Stimulated activated memory B cell treated with anti-CD40 and anti-IgM and Interleukin-4, amounts not matched to agents 10 μg/mL and 1 μg/mL and 100 μg/mL, for 72 hours (primary cell): ENCODE measurements at regions not wholly inside any gene's neighbourhood (a gene's known extent, or its start where the extent isn't known, plus 50 kb on each side); places are given as distances from the start of the nearest gene placed in this dataset.

ENCODE experiments used
- ATAC-seq: fragments of 150-1000 bp; cut with Tn5 transposase; 2 replicates; pipeline ENCODE4 v1.10.0; 2021
- H3K27ac Mint-ChIP-seq: one replicate; pipeline ENCODE4 v1.8.0; 2022; ENCODE audit warnings: mild to moderate bottlenecking, mixed read lengths
- H3K27me3 Mint-ChIP-seq: one replicate; pipeline ENCODE4 v1.8.0; 2022; ENCODE audit warnings: mixed read lengths
- H3K36me3 Mint-ChIP-seq: one replicate; pipeline ENCODE4 v1.8.0; 2022; ENCODE audit warnings: mixed read lengths
- H3K4me1 Mint-ChIP-seq: one replicate; pipeline ENCODE4 v1.8.0; 2022; ENCODE audit warnings: mixed read lengths
- H3K4me3 Mint-ChIP-seq: one replicate; pipeline ENCODE4 v1.8.0; 2022; ENCODE audit warnings: mild to moderate bottlenecking, moderate library complexity, mixed read lengths
- H3K9me3 Mint-ChIP-seq: one replicate; pipeline ENCODE4 v1.8.0; 2022; ENCODE audit warnings: mixed read lengths

DNA sequence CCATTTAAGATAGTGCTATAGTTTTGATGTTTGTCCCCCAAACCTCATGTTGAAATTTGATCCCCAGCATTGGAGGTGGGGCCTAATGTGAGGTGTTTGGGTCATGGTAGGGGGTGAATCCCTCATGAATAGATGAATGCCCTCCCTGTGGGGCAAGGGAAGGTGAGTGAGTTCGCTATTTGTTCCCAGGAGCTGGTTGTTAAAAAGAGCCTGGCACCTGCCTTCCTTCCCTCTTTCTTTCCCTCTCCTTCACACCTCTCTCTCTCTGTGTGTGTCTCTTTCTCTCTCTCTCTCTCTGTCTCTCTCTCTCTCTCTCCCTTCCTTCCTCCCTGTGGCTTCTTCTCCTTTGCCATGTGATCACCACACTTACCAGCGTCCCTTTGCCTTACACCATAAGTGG, 160.7 kb downstream of the AASDH start:
- Mint-ChIP-seq H3K4me1 (peaks cover 9% of the 10 kb centered on the region), H3K27me3 (no peaks in the 10 kb centered on the region), H3K36me3 (no peaks in the 10 kb centered on the region), H3K27ac (no peak overlapping the region), H3K4me3 (no peak overlapping the region), H3K9me3 (peaks cover 2% of the 10 kb centered on the region)
- no peak for ATAC-seq

DNA sequence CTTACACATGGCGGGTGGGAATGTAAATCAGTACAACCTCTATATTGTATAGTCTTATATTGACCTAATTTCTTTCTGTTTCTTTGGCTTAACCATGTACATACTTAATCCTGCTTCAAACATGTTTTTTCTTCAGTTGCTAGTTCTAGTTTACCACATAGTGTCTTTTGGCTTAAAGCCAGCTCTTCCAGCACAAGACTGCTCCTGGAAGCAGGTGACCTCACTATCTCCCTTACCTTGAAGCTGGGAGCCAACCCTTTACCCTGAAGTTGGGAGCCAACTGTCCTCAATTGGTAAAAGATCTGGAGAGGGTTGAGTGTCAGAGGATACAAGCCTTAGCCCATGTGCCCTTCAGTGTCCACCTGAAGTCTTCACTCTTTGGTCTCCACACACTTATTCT, 162.7 kb downstream of the AASDH start:
- peaks cover 7% of the 10 kb centered on the region for H3K27me3 Mint-ChIP-seq
- no peaks in the 10 kb centered on the region for H3K36me3 Mint-ChIP-seq
- H3K4me3 Mint-ChIP-seq, result no peak overlapping the region
- ATAC-seq, result no peak
- H3K27ac Mint-ChIP-seq, result no peak overlapping the region
- H3K9me3 Mint-ChIP-seq, result peaks cover 2% of the 10 kb centered on the region
- peaks cover 2% of the 10 kb centered on the region for H3K4me1 Mint-ChIP-seq

DNA sequence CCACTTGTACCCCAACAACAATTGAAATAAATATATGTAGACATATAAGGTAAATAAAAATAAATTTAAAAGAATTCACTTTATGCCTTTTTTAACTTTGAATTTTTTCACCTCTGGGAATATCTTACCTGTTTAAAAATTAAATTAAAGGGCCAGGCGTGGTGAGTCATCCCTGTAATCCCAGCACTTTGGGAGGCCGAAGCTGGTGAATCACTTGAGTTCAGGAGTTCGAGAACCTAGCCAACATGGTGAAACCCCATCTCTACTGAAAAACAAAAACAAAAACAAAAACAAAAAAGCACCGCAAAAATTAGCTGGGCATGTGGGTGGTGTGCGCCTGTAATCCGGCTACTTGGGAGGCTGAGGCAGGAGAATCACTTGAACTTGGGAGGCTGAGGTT, 164.8 kb downstream of the AASDH start:
- H3K4me1 Mint-ChIP-seq, result no peaks in the 10 kb centered on the region
- no peaks in the 10 kb centered on the region for H3K9me3 Mint-ChIP-seq
- H3K4me3 Mint-ChIP-seq, result no peak overlapping the region
- no peaks in the 10 kb centered on the region for H3K36me3 Mint-ChIP-seq
- ATAC-seq, result no peak
- H3K27ac Mint-ChIP-seq, result no peak overlapping the region
- H3K27me3 Mint-ChIP-seq, result peaks cover 7% of the 10 kb centered on the region

DNA sequence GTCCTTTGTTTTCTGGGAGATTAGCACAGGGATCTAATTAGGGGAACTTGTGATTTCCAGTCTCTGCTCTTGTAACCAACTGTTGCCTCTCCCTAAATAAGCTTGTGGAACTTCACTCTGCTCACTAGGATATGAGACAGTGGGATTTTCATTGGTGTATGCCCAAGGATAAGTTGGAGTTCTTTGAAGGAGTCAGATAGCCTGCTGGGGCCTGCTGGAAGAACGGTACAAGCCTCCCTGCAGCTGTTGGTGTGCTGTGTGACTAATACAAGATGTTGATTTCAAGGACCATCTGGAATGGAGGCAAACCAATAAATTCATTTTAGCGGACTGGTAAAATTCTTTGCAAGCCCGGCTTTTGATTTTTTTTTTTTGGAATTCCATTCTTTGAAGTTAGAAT, 167.0 kb downstream of the AASDH start:
- Mint-ChIP-seq H3K4me3 (no peak overlapping the region), H3K36me3 (no peaks in the 10 kb centered on the region), H3K4me1 (no peaks in the 10 kb centered on the region), H3K27me3 (peaks cover 7% of the 10 kb centered on the region), H3K27ac (no peak overlapping the region), H3K9me3 (no peaks in the 10 kb centered on the region)
- no peak for ATAC-seq

DNA sequence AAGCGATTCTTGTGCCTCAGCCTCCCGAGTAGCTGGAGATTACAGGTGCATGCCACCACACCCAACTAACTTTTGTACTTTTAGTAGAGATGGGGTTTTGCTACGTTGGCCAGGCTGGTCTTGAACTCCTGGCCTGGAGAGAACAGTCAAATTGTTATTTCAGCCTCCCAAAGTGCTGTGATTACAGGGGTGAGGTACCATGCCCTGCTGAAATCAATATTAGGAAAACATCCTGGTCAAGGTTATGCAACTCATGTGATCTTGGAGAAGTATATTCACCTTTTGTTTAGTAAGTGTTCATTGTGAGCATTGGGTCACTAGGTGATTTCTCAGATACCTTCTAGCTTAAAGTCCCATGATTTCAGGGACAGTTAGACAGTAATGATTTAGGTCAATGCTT, 167.8 kb downstream of the AASDH start:
- no peaks in the 10 kb centered on the region for H3K4me1 Mint-ChIP-seq
- peaks cover 7% of the 10 kb centered on the region for H3K27me3 Mint-ChIP-seq
- no peaks in the 10 kb centered on the region for H3K9me3 Mint-ChIP-seq
- no peak overlapping the region for H3K27ac Mint-ChIP-seq
- ATAC-seq, result no peak
- H3K4me3 Mint-ChIP-seq, result no peak overlapping the region
- no peaks in the 10 kb centered on the region for H3K36me3 Mint-ChIP-seq

DNA sequence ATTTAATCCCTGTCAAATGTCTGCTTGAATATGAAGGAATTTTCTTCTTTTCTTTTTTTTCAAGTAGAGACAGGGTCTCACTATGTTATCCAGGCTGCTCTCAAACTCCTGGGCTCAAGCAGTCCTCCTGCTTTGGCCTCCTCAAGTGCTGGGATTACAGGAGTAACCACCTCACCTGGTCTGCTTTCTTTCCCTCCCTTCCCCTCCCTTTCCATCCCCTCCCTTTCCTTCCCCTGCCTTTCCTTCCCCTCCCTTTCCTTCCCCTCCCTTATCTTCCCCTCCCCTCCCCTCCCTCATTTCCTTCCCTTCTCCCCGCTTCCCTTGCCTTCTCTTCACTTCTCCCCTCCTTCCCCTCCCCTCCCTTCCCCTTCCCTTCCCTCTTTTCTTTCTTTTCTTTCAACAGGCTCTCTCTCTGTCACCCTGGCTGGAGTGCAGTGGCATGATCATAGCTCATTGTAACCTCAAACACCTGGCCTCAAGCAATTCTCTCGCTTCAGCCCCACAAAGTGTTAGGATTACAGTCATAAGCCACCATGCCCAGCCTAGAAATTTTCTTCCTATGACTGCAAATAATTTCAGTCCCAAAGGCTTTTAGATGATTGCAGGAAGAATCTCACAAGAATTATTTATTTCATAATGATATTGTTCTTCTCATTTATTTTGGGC, 168.9 kb downstream of the AASDH start:
- H3K27ac Mint-ChIP-seq, result no peak overlapping the region
- no peaks in the 10 kb centered on the region for H3K9me3 Mint-ChIP-seq
- no peak for ATAC-seq
- H3K36me3 Mint-ChIP-seq, result no peaks in the 10 kb centered on the region
- no peak overlapping the region for H3K4me3 Mint-ChIP-seq
- no peaks in the 10 kb centered on the region for H3K4me1 Mint-ChIP-seq
- peaks cover 7% of the 10 kb centered on the region for H3K27me3 Mint-ChIP-seq

DNA sequence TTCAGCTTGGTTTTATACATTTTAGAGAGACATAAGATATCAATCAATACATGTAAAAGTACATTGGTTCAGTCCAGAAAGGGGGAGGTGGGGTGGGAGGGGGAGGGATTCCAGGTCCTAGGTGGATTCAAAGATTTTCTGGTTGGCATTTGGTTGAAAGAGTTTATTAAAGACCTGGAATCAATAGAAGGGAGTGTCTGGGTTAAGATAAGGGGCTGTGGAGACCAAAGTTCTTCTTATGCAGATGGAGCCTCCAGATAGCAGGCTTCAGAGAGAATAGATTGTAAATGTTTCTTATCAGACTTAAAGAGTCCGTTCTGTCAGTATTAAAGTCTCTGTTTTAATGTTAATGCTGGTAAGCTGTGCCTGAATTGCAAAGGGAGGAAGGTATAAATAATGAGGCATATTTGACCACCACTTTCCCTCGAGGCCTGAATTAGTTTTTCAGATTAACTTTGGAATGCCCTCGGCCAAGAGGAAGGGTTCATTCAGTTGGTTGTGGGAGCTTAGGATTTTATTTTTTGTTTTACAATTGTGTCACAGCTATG, 169.9 kb downstream of the AASDH start:
- Mint-ChIP-seq H3K4me3 (no peak overlapping the region), H3K27me3 (peaks cover 7% of the 10 kb centered on the region), H3K36me3 (no peaks in the 10 kb centered on the region), H3K4me1 (no peaks in the 10 kb centered on the region), H3K9me3 (no peaks in the 10 kb centered on the region), H3K27ac (no peak overlapping the region)
- ATAC-seq, result no peak

DNA sequence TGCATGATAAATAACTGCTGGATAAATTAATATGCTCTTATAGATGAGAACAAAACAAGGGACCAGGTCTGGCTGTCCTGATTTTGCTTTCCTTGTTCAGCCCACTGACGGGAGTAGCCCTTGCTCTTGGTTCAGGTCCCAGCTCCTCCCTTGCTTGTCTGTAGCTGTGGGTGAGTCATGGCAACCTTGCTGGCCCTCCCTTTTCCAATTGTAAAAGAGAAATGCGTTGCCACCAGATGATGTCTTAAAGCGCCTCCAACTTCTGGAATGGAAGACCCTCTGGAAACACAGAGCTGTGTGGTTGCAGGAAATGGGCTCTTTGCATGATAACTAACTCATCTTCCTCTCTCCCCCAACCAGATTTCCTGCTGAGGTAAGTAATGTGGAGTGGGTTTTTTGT, 171.4 kb downstream of the AASDH start:
- Mint-ChIP-seq H3K27ac (no peak overlapping the region), H3K27me3 (peaks cover 7% of the 10 kb centered on the region), H3K4me1 (no peaks in the 10 kb centered on the region), H3K36me3 (peaks cover 6% of the 10 kb centered on the region), H3K9me3 (peaks cover 6% of the 10 kb centered on the region), H3K4me3 (no peak overlapping the region)
- ATAC-seq, result no peak

DNA sequence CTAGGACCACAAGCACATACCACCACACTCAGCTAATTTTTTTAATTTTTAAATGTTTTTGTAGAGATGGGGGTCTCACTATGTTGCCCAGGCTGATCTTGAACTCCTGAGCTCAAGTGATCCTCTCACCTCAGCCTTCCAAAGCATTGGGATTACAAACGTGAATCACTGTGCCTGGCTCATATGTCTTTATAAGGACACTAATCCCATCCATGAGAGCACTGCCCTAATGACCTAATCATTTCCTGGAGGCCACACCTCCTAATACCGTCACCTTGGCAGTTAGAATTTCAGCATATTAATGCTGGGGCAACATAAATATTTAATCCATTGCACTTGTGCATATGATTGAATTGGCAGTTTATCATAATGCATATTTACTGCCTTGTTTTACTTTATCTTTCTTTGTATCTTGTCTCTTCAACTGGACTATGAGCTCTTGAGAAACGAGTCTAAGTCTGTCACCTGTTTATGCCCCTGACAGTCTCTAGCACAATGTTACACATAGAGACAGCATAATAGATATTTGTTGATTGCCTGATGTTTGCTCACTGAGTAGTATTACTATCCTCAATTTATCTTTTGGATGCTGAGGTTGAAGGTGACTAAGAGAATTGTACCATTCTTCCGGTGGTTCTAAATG, 172.0 kb downstream of the AASDH start:
- no peaks in the 10 kb centered on the region for H3K4me1 Mint-ChIP-seq
- peaks cover 6% of the 10 kb centered on the region for H3K9me3 Mint-ChIP-seq
- no peak overlapping the region for H3K27ac Mint-ChIP-seq
- H3K4me3 Mint-ChIP-seq, result no peak overlapping the region
- peaks cover under 1% of the 10 kb centered on the region for H3K27me3 Mint-ChIP-seq
- H3K36me3 Mint-ChIP-seq, result peaks cover 6% of the 10 kb centered on the region
- no peak for ATAC-seq

DNA sequence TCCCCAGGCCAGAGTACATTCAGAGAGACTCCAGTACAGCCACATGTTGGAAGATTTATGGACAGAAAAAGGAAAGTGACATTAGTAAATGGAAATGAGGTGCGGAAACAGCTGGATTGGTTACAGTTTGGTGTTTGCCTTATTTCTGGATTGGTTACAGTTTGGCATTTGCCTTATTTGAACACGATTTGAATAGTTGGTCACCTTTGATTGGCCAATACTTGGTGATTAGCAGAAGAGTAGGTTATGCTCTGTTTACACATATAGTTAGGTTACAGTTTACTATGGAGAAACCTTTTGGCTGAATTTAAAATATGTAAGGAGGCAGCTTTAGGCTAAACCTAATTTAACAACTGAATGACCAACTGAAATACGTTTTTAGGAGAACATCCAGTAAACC, 173.7 kb downstream of the AASDH start:
- Mint-ChIP-seq H3K27ac (no peak overlapping the region), H3K27me3 (no peaks in the 10 kb centered on the region), H3K36me3 (peaks cover 6% of the 10 kb centered on the region), H3K4me3 (no peak overlapping the region), H3K4me1 (no peaks in the 10 kb centered on the region), H3K9me3 (peaks cover 6% of the 10 kb centered on the region)
- ATAC-seq, result no peak

DNA sequence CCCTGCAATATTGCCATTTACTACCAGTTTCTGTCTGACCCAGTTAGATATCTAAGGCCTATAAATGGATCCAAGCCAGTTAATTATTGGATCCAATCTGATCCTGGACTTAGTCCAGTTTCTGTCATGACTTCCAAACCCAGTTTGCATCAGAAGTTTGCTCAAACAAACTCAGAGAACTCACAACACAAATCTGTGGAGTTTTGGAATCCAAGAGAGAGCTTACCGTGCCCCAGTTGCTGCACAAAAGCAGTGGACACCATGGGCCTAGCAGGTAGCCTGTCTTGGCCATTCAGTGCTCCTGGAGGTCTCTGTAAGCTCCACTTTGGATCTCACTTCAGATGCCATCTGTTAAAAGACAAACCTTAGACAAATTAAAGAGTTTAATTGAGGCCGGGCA, 174.5 kb downstream of the AASDH start:
- H3K4me1 Mint-ChIP-seq, result no peaks in the 10 kb centered on the region
- H3K27ac Mint-ChIP-seq, result no peak overlapping the region
- H3K27me3 Mint-ChIP-seq, result no peaks in the 10 kb centered on the region
- H3K36me3 Mint-ChIP-seq, result peaks cover 6% of the 10 kb centered on the region
- H3K9me3 Mint-ChIP-seq, result peaks cover 6% of the 10 kb centered on the region
- ATAC-seq, result no peak
- no peak overlapping the region for H3K4me3 Mint-ChIP-seq

DNA sequence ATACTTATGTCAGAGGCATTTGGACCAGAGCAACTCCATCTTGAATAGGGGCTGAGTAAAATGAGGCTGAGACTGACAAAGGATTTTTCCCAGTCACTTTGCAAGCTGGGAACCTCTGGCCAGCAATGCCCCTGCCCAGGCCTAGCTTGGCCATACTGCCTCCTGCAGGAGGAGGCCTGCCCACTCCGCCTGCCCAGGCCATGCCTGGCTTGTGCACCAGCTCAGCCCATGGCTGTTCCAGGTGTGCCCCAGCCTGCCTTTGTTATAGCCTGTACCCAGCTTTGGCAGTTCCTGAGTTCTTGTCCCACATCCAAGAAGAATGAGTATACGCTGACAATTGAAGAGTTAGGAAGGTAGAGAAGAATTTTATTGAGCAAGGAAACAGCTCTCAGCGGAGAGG, 176.1 kb downstream of the AASDH start:
- Mint-ChIP-seq H3K27me3 (no peaks in the 10 kb centered on the region), H3K4me1 (no peaks in the 10 kb centered on the region), H3K27ac (no peak overlapping the region), H3K4me3 (no peak overlapping the region), H3K9me3 (peaks cover 6% of the 10 kb centered on the region), H3K36me3 (peaks cover 6% of the 10 kb centered on the region)
- ATAC-seq, result no peak

DNA sequence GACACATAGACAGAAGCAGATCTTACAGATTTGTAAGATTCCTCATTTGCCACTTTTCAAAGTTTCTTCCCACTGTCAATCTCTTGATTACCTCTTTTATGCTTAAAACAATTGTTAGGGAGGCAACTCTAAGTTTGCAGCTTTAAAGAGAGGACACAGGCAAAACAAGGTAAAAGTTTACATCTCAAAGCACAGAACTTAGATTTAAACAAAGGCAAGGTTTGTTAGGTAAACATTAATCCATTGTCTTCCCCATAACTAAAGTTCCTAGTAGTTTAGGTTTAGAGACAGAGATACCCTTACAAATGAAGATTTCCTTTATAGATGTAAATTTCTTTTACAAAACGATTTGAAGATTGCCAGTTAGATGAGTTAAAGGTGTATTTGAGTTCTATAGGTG, 176.9 kb downstream of the AASDH start:
- no peak overlapping the region for H3K27ac Mint-ChIP-seq
- H3K4me3 Mint-ChIP-seq, result no peak overlapping the region
- no peaks in the 10 kb centered on the region for H3K4me1 Mint-ChIP-seq
- H3K36me3 Mint-ChIP-seq, result peaks cover 6% of the 10 kb centered on the region
- H3K27me3 Mint-ChIP-seq, result no peaks in the 10 kb centered on the region
- H3K9me3 Mint-ChIP-seq, result peaks cover 6% of the 10 kb centered on the region
- no peak for ATAC-seq

DNA sequence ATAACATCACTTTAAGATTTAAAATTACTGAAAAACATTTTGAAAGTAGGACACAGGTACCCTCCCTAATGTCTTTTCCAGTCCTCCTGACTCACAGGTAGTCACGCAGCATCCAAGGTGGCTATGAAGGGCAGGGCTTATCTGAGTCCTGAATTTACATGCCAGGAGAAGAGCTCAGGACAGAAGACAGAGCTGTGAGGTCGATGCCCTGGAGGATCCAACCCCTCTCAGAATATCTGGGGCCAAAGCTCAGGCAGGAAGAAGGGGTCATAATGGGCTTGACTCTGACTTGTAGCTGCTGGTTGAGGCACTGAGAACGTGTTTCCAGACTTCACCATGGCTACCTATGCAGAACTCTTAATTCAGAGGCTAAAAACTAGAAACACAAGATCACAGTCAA, 177.5 kb downstream of the AASDH start:
- Mint-ChIP-seq H3K9me3 (peaks cover 6% of the 10 kb centered on the region), H3K27me3 (no peaks in the 10 kb centered on the region)
- ATAC-seq, result no peak

DNA sequence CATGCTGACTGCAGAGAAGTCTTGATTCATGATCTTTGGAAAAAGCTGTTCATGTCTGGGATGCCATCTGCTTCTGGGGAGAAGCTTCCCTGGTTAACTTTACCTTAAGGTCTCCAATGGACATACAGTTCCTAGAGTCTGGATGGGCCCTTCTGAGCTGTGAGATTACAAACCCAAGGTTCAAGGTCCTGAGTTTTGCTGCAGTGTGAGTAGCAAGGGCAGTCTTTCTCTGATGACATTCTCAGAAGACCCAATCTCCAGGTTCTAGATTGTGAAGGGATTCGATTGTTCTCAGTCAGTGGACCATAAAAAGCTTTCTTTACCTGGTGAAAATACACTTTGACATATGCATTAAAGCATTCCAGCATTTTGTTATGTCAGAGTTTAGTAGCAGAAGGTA, 179.2 kb downstream of the AASDH start:
- no peak for ATAC-seq
- H3K9me3 Mint-ChIP-seq, result peaks cover 6% of the 10 kb centered on the region
- H3K4me3 Mint-ChIP-seq, result no peak overlapping the region
- H3K4me1 Mint-ChIP-seq, result no peaks in the 10 kb centered on the region
- no peaks in the 10 kb centered on the region for H3K27me3 Mint-ChIP-seq
- peaks cover 6% of the 10 kb centered on the region for H3K36me3 Mint-ChIP-seq
- H3K27ac Mint-ChIP-seq, result no peak overlapping the region

More for the DNA sequence above, 177.5 kb downstream of the AASDH start:
- H3K27ac Mint-ChIP-seq, result no peak overlapping the region
- H3K36me3 Mint-ChIP-seq, result peaks cover 6% of the 10 kb centered on the region
- no peaks in the 10 kb centered on the region for H3K4me1 Mint-ChIP-seq
- H3K4me3 Mint-ChIP-seq, result no peak overlapping the region

DNA sequence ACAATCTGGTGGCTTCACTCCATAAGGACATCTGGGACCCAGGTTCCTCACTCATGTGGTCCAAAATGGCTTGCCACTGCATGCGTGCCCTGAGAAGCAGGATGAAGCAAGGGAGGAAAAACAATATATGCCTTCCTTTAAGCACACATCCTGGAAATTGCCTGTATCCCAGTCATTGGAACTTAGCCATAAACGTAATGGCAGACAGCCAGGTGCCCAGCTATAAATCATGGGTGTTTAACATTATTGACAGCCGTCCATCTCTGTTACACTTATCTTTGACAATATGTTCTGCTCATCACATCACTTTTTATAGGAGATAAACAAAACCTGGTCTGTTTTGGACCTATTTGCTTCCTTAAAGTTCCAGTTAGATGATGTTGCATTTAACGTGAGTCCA, 181.0 kb downstream of the AASDH start:
- H3K4me3 Mint-ChIP-seq, result no peak overlapping the region
- peaks cover 2% of the 10 kb centered on the region for H3K36me3 Mint-ChIP-seq
- H3K27ac Mint-ChIP-seq, result no peak overlapping the region
- peaks cover 6% of the 10 kb centered on the region for H3K27me3 Mint-ChIP-seq
- no peak for ATAC-seq
- no peaks in the 10 kb centered on the region for H3K4me1 Mint-ChIP-seq
- peaks cover 1% of the 10 kb centered on the region for H3K9me3 Mint-ChIP-seq
